NCI-H446 (cell line): ENCODE measurements at regions not wholly inside any gene's neighbourhood (a gene's known extent, or its start where the extent isn't known, plus 50 kb on each side); places are given as distances from the start of the nearest gene placed in this dataset.

Experiments used
- DNase-seq, 2 experiments: peaks; one replicate each; lab custom pipeline; 2025; lab: John Stamatoyannopoulos, UW

DNA sequence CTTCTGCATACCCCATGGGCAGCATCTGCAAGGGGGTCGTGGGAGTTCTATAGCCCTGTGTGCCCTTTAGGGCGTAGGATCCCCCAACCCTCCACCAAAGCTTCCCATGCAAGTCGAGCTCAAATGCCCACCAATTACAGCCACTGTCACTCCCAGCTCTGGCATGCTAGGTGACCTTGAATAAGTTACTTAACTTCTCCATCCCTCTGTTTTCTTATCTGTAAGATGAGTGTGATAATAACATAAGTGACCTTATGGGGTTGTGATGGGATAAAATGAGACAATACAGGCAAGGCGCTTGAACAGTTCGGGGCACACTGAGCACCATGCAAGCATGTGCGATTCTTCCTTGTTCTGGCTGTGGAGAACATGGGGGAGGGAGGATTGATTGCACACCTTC is 74.8 kb upstream of the POMGNT2 start:
- DNase-seq = no peak

DNA sequence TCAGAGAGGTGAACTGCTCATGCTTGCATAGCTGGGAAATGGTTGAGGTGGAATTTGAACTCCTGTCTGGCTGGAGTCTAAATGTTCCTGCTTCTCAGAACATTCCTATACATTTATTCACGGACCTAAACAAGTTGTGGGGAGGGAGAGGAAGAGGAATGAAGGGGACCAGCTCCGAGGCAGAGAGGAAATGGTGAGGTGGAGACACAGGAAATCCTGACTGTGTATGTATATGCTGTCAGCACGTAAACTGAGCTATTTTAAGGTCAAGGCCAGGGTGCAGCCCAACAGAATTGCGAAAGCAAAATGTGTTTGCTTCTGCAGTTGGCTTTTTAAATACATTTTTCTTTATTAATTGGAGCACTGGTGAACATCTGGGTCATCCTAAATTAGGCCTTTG is 74.1 kb upstream of the POMGNT2 start:
- no peak for DNase-seq

DNA sequence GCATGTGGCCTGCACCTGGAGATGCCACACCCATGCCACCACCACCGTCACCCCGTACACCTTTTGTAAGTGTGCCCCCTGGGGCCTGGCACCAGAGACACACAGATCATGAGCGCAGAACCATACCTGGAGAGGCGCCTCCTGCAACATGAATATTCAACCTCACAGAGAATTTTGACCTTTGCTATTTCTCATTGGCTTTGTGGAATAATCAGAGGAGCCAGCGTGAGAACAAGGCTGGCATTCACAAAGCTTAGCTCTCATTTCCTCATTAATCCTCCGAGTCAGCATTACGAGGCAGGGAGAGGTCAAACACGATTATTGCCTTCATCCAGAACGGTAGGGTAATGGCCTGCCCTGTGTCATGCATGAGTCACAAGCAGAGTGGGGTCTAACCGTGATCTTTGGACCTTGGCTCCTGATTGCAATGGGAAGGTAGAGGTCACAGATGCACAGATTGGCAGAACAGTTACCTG is 73.0 kb upstream of the POMGNT2 start:
- no peak for DNase-seq

DNA sequence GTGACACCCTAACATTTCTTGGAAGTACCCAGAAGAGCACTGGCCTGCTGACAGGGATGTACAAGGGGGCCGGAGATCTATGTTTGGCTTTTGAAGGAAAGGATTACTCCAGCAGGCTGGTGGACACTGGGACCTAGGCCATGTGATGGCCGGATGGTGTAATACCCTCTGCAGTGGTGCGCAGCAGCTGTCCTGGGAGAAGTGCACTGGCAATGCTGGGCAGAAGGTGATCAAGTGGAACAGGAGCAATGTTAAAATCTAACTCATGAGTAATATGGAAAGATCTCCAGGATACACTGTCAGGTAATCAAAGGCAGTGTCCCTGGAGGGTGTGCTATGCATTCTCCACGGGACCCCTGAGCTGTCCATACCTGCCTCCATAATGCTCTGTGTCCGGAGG is 71.2 kb upstream of the POMGNT2 start:
- no peak for DNase-seq

DNA sequence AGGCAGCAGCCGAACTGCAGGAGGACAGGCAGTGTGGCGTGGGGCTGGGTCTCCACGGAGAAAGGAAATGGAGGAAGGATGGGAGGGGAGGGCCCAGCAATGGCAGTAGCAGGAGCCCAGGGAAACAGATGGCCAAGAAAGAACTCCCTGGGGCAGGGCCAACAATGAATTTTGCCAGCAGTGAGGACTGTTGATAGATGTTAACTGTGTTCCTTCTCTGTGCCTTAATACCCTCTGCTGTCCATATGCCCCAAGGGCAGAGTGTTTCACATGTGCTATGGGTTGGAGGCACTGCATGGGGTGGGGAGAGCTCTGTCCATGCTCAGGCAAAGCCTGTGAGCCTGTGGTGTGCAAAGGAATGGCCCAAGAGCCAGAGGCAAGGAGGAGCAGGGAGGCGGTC is 70.8 kb upstream of the POMGNT2 start:
- peak; percentile 28 to 67 for DNase-seq

DNA sequence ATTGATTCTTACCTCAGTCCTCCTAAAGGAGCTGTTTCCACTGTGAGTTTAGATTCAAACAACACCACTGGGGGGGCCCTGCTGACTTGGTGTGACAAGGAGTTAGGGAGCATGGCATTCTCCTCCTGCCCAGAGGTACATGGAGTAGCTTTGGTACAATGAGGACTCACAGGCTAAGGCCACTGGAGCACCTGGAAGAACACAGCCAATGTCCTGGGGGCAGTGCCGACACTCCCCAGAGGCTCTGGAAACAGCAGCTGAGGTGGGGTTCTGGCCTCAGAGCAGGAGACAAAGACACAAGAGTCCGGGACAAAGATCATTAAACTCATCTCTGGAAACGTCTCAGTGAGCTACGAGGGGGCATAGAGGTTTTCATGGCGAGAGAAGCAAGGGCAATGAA is 69.7 kb upstream of the POMGNT2 start:
- no peak for DNase-seq

DNA sequence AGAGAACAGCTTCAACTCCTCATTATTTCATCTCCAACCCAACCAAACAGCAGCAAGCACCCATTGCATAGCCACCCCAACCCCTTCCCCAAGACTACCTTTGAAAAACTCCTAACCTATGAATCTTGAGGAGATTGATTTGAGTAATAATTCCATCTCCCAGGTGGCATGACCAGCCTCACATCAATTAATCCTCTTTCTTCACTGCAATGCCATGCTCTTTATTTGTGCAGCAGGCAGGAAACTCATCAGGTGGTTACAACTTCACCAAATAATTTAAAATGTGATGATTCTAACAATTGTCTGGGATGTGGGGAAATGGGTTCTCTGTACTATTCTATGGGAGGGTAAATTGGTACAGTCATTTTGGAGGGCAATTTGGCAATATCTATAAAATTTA is 68.1 kb upstream of the POMGNT2 start:
- DNase-seq = no peak

DNA sequence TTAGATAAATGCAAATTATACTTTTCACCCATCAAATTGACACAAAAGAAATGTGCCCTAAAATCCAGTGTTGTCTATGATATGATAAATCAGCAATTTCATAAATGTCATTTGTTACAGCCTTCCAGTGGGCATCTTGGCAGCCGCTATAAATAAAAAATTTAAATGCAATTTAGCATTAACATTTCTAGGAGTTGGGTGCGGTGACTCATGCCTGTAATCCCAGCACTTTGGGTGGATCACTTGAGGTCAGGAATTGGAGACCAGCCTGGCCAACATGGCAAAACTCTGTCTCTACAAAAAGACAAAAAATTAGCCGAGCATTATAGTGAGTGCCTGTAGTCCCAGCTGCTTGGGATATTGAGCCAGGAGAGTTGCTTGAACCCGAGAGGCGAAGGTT is 65.9 kb upstream of the POMGNT2 start:
- peak in 1 of 2 experiments; percentile 33 for DNase-seq

DNA sequence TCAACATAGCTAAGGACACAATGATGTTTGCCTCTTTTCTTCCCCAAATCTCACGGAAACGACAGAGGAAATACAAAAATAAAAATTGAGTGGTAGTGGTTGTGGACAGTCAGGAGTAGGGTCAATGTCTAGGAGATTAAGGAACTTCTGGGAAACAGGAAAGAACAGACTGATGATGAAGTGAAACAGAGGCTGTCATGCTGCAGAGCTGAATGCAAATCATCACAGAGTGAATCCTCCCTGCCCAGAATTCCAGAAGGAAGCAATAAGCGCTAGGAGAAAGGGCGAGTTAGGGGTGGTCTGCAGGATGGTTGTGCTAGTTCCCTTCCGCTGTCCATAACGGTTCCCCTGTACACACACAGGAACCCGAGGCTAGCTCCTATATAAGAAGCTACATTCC is 64.7 kb upstream of the POMGNT2 start:
- no peak for DNase-seq

DNA sequence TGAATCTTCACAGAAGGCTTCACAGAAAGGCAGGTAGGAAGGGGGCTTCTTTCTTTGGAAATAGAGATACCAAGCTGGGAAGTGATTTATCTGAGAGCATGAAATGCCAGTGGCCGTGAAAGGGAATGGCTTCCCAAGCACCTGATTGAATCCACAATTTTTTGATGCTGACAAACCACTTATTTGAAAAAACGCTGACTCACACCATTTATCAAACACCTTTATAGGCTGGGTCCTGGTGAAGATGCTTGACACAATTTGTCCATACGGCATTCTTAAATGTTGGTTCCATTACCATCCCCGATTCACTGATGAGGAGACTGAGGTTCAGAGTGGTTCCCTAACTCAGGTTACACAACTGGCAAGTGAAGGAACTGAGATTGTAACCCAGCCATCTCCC is 64.1 kb upstream of the POMGNT2 start:
- DNase-seq = no peak

DNA sequence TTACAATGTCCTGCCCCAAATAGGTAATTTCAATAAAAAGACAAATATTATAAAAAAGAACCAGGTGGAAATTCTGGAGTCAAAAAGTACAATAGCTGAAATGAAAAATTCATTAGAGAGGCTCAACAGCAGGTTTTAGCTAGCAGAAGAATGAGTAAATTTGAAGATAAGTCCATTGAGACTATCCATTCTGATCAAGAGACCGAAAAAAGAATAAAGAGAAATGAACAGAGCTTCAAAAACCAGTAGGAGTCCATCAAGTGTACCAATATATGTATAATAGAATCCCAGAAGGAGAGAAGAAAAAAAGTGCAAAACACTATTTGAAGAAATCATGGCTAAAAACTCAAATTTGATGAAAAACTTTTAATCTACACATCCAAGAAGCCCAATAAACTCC is 60.5 kb upstream of the POMGNT2 start:
- DNase-seq = no peak

DNA sequence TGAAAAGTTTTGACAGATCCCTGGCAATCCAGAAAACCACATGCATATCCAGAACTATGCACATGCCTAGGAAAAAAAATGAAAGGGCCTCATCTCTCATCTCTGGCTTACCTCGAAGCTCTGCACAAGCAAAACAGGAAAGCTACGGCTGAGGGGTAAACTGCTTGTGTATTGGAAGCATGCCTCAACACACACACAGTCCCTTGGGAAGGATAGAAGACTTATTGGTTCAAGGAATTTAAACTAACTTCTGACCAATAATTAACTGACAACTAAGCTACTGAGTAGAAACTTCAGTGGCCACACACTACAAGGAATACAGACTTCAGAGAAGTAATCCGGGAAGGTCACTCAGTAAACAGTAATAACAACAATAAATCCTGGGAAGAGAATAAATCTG is 59.9 kb upstream of the POMGNT2 start:
- no peak for DNase-seq

DNA sequence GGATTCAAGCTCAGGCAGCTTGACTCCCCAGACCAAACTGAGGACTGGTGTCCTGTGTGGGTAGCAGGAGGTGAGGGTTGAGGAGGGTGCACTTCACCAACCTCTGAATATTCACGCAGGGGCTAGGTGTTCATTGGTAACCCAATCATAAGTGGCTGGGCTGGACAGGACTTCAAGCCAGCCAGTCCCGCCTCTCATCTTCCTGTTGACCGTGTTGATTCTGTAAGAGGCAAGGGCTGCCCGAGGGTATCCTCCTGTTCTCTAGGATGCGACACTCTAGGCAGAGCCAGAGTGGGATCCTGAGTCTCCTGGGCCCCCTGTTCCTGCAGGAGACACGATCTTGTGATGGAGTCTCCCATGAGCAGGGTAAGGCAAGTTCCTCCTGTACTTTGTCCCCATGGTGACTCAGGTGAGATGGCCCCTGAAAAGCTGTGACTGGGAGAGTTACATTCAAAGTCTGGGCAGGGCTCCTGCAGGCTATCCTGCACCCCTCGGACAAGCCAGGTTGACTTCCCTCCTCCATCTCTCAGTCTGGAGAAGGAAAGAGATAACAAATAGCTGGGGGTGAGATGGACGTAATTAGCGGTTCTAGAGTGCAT is 58.1 kb upstream of the POMGNT2 start:
- no peak for DNase-seq

DNA sequence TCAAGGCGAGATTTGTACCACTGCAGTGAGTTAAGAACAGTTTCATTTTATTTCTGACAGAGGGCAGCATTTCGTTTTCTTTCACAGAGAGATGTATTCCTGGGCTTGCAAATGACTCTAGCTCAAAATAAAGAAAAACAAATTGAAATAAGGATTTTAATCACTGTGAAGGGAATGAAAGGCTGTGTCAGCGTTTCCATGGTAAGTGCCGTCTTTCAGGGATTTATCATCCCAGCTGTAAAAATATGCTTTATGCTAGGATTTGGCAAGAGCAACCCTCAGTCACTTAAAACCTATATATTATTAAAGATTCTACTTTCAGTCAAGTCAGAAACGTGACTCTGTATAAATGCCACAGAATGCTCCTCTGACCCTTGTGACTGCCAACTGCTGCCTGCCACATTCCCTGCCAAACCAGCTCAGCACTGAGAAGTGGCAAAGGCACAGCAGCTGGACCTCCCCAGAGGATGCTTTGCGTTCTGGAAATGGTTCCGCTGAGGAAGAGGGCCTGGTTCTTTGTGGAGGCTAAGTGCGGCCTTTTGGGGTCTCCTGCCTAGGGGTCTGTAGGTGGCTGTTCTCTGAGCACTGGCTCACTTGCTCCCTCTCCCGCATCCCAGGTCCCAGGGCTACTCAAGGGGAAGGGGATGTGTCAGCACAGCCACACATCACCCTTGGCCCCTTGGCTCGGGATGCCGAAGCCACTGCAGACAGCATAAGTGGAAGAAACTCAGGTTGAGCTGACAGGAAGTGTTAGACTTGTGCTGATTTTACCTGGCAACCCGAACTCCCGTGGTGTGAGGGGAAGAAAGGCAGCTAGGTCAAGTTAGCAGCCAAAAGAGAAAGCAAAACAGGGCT is 56.6 kb upstream of the POMGNT2 start:
- peak in 1 of 2 experiments; percentile 19 for DNase-seq

DNA sequence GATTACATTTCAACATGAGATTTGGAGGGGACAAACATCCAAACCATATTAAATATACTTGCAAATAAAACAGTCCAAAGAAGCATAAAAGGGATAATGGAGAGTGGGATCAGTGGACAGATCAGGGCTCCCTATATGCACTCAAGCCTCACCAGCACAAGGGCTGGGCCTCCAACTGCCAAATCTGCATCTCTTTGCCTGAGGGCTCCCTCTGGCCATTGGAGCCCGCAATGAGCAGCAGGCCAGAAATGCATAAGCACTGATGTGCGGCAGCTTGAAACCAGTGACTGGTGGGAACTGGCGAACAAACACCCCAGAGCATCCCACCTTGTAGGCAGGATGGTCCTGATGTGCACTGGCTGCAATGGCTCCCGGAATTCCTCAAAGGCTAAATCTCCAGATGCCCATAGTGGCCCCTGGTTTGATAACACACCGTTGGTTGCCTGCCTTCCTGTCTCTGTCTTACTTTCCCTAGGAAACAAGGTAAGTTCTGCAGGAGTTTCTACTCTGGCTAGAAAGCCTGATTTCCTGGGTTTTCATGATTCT is 55.9 kb upstream of the POMGNT2 start:
- no peak for DNase-seq

DNA sequence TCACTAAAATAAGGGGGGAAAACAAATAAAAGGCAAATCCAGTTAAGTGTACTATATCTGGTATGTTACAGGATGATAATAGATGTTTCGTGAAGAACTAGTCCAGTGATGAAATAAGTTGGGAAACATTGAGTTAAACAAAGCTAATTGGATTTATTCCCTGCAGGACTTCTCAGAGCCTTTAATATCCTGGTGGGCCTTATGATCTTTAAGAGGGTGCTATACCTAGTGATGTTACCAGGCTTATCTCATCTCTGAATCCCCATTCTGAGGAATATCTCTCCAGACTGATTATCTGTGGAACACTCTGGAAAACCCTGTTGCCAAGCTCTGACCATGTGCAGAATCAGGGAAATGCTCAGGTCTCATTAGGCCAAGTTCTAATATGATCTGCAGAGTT is 54.8 kb upstream of the POMGNT2 start:
- no peak for DNase-seq

DNA sequence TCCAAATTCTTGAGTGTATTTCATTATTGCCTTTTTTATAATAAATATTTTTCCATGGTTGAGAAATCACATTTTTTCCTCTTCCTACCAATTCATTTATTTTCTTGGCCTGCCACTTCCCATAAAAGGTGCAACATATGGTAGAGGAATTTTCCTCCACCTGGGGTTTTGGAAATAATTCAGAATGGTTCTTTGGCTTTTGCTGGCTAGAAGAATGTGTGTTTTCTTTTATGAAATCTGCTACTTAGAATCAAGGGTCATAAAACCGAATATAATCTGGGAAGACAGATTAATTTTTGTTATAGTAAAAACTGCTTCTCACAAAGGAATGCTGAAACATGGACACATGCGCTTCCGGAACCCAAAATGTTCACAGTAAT is 54.0 kb upstream of the POMGNT2 start:
- DNase-seq = no peak

DNA sequence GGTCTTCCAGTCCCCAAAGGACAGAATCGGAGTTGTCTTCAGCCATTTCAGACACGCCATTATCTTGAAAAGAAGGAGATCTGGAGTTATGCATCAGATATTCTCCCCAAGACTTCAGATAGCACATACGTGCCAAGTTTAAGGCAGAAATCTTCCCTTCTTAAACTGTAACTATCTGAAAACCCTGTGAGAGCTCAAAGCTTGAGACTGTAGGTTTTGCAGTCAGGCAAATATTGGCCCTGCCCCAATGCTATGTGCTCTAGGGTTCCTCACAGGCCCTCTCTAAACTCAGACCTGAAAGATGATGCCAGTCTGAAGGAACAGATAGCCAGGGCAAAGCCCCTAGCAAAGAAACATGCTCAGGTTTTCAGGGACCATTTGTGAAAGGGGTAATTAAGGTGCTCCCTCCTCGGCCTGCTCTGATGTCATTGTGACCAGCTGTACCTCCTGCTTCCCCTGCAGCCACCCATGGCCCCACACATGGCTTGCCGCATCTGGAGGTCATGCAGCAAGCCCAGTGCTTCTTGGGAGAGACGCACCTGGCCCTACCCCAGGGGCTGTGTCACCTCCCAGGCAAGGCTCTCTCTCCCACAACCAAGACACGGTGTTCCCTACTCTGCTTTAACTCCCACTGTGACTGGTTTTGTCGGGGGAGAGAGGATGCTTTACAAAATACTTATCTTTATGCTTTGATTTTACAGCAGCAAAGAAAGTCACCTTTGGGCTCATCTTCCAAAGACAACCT is 53.4 kb upstream of the POMGNT2 start:
- DNase-seq = no peak

DNA sequence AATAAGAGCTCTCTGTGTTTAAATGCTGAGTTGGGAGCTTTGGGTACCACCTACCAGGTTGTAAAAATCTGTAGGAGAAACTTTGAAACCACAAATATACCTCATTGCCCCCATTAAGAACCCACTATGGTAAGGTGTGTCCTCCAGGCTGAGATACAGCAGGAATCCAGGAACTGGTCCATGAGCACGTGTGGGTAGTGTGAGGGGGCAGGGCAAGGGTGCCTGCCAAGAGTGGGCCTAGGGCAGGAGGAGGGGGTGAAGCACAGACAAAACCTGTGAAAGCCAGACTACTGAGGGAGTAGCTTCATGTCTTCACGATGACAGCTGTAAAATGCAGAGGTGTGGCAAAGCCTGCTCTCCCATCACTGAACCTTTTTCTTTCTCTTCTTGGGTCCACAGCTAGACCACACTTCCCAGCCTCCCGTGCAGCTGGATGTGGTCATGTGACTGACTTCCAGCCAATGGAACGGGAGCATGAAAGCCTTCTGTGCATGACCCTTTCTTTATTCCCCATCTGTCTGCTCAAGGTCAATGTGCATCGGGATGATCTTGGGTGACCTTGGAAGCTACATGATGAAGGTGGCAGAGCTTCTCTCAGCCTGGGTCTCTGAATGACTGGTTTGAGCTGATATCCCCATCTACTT is 51.1 kb upstream of the POMGNT2 start:
- no peak for DNase-seq

DNA sequence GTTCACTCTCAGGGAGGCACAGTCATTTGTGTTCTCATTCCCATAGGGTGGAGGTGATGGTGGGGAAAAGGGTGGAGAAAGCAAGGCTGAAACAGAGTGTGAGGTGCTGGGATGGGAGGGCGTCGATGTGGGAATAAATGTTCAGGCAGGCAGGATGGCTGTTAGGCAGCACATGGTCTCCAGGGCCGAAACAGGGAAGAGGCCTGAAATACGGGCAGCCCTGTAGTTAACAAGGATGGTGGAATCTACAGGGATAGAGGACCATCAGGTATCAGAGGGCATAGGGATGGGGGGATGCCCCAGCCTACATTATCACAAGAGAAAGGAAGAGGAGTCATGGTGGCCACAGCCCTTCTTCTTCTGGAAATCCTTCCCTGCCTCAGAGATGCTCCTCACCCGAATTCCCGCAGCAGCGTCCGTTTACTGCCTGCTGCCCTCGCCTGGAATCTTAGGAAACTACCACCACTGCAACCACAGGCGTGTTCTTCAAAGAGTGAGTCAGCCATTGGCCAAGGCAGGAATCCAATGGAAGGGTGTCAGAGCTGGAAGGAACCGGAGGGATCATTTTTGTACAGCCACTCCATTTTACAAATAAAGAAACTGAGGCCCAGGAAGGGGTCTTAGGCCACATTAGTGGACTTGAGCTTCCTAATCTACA is 49.7 kb upstream of the POMGNT2 start:
- DNase-seq = peak in 1 of 2 experiments; percentile 63
